DLD1 (cell line): ENCODE measurements at regions not wholly inside any gene's neighbourhood (a gene's known extent, or its start where the extent isn't known, plus 50 kb on each side); places are given as distances from the start of the nearest gene placed in this dataset.

Experiments used
- in situ Hi-C: cut with HindIII; loops from 2 replicates; pipeline ENCODE4 v1.10.0; 2017; ENCODE audit warnings: low sequenced_read_pairs

- in situ Hi-C loops, result no loop called here
Measured at GRCh38 chr11:123378096-123378495, 52.0 kb upstream of the GRAMD1B start.

GRCh38 chr11:123377355-123377754 is 52.7 kb upstream of the GRAMD1B start:
- in situ Hi-C loops, result no loop called here

GRCh38 chr11:123375832-123376231 is 54.2 kb upstream of the GRAMD1B start:
- in situ Hi-C loops, result no loop called here

- in situ Hi-C loops, result no loop called here
Measured at GRCh38 chr11:123374622-123374968, 55.5 kb upstream of the GRAMD1B start.

GRCh38 chr11:123373754-123374621 is 56.1 kb upstream of the GRAMD1B start:
- in situ Hi-C loops, result no loop called here

GRCh38 chr11:123371506-123372297 is 58.4 kb upstream of the GRAMD1B start:
- in situ Hi-C loops, result no loop called here

GRCh38 chr11:123366924-123367323 is 63.1 kb upstream of the GRAMD1B start:
- in situ Hi-C loops, result no loop called here

GRCh38 chr11:123365955-123366354 is 64.1 kb upstream of the GRAMD1B start:
- in situ Hi-C loops, result no loop called here

GRCh38 chr11:123364080-123364479 is 66.0 kb upstream of the GRAMD1B start:
- in situ Hi-C loops, result no loop called here

GRCh38 chr11:123363556-123363955 is 66.5 kb upstream of the GRAMD1B start:
- in situ Hi-C loops, result no loop called here

GRCh38 chr11:123362941-123363340 is 67.1 kb upstream of the GRAMD1B start:
- in situ Hi-C loops, result no loop called here

- in situ Hi-C loops, result no loop called here
Measured at GRCh38 chr11:123362186-123362585, 67.9 kb upstream of the GRAMD1B start.

- in situ Hi-C loops, result no loop called here
Measured at GRCh38 chr11:123361110-123361509, 69.0 kb upstream of the GRAMD1B start.

- in situ Hi-C loops, result no loop called here
Measured at GRCh38 chr11:123360267-123360936, 69.7 kb upstream of the GRAMD1B start.

GRCh38 chr11:123357990-123358827 is 71.9 kb upstream of the GRAMD1B start:
- in situ Hi-C loops, result no loop called here

GRCh38 chr11:123357353-123357989 is 72.6 kb upstream of the GRAMD1B start:
- in situ Hi-C loops, result no loop called here

- in situ Hi-C loops, result no loop called here
Measured at GRCh38 chr11:123356539-123356938, 73.5 kb upstream of the GRAMD1B start.

- in situ Hi-C loops, result no loop called here
Measured at GRCh38 chr11:123354371-123354975, 75.6 kb upstream of the GRAMD1B start.

- in situ Hi-C loops, result no loop called here
Measured at GRCh38 chr11:123351375-123351774, 78.7 kb upstream of the GRAMD1B start.

GRCh38 chr11:123349382-123349781 is 80.7 kb upstream of the GRAMD1B start:
- in situ Hi-C loops, result no loop called here
